ENCODE measurements at regions not wholly inside any gene's neighbourhood (a gene's known extent, or its start where the extent isn't known, plus 50 kb on each side); places are given as distances from the start of the nearest gene placed in this dataset.

GRCh38 chr2:199216253-199216652, 241.5 kb downstream of the SATB2 start:
- H3K27ac ChIP-seq = no peak overlapping the region
- TF ChIP-seq, protein P1, sequence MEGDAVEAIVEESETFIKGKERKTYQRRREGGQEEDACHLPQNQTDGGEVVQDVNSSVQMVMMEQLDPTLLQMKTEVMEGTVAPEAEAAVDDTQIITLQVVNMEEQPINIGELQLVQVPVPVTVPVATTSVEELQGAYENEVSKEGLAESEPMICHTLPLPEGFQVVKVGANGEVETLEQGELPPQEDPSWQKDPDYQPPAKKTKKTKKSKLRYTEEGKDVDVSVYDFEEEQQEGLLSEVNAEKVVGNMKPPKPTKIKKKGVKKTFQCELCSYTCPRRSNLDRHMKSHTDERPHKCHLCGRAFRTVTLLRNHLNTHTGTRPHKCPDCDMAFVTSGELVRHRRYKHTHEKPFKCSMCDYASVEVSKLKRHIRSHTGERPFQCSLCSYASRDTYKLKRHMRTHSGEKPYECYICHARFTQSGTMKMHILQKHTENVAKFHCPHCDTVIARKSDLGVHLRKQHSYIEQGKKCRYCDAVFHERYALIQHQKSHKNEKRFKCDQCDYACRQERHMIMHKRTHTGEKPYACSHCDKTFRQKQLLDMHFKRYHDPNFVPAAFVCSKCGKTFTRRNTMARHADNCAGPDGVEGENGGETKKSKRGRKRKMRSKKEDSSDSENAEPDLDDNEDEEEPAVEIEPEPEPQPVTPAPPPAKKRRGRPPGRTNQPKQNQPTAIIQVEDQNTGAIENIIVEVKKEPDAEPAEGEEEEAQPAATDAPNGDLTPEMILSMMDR (conservative IDR thresholded peaks at IDR 0.05) = no peak

GRCh38 chr2:199207011-199207410, 250.7 kb downstream of the SATB2 start:
- TF ChIP-seq, protein P1 (conservative IDR thresholded peaks at IDR 0.05) = no peak
- no peak overlapping the region for H3K27ac ChIP-seq

DNA sequence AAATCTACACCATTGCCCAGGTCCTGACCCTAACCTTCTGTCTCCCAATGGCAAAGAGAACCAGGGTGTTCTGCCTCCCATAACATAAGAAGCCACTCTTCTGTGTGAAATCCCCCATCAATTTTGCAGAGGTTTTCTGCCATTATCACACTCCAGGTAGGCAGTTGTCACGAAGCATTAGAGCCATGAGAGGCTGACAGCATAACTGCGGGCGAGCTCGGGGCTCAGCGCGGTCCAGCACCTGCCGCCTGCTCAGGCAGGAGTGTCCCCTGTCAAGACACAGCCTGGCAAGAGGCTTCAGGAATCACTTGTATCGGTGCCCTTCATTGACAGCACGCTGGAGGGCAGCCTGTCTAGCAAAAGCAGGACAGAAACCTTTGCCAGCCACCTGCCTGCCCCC, 251.2 kb downstream of the SATB2 start:
- no peak overlapping the region for H3K27ac ChIP-seq
- TF ChIP-seq, protein P1 (conservative IDR thresholded peaks at IDR 0.05) = no peak

GRCh38 chr2:199202964-199203363, 254.8 kb downstream of the SATB2 start:
- TF ChIP-seq, protein P1 (conservative IDR thresholded peaks at IDR 0.05) = no peak
- no peak overlapping the region for H3K27ac ChIP-seq

DNA sequence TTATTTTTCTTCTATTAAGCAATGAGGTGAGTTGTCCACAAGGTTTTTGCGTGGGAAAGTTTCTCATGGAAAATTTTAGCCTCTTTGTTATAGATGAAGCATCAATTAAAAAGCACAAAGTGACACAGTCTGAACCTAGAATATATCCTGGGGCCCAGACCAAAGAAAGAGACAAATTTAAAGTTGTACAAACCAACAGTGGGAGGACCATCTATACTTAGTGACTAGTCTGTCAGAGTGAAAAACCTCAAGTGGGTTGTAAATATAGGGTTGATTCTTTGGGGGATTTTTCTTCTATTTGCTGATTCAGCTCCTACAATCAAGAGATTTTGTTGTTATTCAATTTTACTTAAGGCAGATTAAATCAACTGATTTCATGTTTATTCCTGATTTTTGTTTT, 256.2 kb downstream of the SATB2 start:
- no peak overlapping the region for H3K27ac ChIP-seq
- TF ChIP-seq, protein P1 (conservative IDR thresholded peaks at IDR 0.05) = no peak

GRCh38 chr2:199199797-199200196, 257.9 kb downstream of the SATB2 start:
- TF ChIP-seq, protein P1 (conservative IDR thresholded peaks at IDR 0.05) = no peak
- no peak overlapping the region for H3K27ac ChIP-seq

DNA sequence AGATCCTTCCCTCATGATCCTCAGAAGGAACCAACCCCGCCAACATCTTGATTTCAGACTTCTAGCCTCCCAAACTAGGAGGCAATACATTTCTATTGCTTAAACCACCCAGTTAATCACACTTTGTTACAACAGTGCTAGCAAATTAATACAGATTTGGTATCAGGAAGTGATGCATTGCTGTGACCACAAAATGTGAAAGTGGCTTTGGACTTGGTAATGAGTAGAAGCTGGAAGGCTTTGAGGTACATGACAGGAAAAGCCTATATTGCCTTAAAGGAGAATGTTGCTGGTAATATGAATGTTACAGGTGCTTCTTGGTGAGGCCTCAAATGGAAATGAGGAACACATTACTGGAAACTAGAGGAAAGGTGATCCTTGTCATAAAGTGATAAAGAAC, 260.3 kb downstream of the SATB2 start:
- TF ChIP-seq, protein P1 (conservative IDR thresholded peaks at IDR 0.05) = no peak
- no peak overlapping the region for H3K27ac ChIP-seq

DNA sequence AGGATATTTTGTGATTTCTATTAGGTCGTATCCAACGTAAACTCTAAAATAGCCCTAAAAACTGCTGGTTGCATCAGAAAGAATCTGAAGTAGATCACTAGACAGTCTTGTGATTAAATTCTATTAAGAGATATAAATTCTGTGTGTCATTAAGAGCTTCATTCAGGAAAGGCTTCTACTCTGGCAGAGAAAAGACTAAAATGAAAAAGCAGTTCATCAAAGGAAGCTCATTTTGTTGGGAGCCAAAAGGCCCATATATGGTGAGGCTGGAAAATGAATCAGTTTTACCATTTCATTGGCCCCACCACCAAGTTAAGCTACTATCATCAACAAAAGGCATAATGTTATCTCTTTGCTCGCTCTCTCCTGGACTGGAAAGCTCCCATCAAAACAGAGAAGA, 261.1 kb downstream of the SATB2 start:
- TF ChIP-seq, protein P1 (conservative IDR thresholded peaks at IDR 0.05) = no peak
- no peak overlapping the region for H3K27ac ChIP-seq
